ENCODE measurements at regions not wholly inside any gene's neighbourhood (a gene's known extent, or its start where the extent isn't known, plus 50 kb on each side); places are given as distances from the start of the nearest gene placed in this dataset.

GRCh38 chr10:31620226-31621151 lies 301.5 kb downstream of the ZEB1 start:
- TF ChIP-seq POLR2AphosphoS5 (IDR thresholded peaks at IDR 0.05; ENCODE audit: low read depth) (no peak), EZH2phosphoT487 (IDR thresholded peaks at IDR 0.05; ENCODE audit: unreplicated experiment) (no peak)
- TF ChIP-seq, protein P1, sequence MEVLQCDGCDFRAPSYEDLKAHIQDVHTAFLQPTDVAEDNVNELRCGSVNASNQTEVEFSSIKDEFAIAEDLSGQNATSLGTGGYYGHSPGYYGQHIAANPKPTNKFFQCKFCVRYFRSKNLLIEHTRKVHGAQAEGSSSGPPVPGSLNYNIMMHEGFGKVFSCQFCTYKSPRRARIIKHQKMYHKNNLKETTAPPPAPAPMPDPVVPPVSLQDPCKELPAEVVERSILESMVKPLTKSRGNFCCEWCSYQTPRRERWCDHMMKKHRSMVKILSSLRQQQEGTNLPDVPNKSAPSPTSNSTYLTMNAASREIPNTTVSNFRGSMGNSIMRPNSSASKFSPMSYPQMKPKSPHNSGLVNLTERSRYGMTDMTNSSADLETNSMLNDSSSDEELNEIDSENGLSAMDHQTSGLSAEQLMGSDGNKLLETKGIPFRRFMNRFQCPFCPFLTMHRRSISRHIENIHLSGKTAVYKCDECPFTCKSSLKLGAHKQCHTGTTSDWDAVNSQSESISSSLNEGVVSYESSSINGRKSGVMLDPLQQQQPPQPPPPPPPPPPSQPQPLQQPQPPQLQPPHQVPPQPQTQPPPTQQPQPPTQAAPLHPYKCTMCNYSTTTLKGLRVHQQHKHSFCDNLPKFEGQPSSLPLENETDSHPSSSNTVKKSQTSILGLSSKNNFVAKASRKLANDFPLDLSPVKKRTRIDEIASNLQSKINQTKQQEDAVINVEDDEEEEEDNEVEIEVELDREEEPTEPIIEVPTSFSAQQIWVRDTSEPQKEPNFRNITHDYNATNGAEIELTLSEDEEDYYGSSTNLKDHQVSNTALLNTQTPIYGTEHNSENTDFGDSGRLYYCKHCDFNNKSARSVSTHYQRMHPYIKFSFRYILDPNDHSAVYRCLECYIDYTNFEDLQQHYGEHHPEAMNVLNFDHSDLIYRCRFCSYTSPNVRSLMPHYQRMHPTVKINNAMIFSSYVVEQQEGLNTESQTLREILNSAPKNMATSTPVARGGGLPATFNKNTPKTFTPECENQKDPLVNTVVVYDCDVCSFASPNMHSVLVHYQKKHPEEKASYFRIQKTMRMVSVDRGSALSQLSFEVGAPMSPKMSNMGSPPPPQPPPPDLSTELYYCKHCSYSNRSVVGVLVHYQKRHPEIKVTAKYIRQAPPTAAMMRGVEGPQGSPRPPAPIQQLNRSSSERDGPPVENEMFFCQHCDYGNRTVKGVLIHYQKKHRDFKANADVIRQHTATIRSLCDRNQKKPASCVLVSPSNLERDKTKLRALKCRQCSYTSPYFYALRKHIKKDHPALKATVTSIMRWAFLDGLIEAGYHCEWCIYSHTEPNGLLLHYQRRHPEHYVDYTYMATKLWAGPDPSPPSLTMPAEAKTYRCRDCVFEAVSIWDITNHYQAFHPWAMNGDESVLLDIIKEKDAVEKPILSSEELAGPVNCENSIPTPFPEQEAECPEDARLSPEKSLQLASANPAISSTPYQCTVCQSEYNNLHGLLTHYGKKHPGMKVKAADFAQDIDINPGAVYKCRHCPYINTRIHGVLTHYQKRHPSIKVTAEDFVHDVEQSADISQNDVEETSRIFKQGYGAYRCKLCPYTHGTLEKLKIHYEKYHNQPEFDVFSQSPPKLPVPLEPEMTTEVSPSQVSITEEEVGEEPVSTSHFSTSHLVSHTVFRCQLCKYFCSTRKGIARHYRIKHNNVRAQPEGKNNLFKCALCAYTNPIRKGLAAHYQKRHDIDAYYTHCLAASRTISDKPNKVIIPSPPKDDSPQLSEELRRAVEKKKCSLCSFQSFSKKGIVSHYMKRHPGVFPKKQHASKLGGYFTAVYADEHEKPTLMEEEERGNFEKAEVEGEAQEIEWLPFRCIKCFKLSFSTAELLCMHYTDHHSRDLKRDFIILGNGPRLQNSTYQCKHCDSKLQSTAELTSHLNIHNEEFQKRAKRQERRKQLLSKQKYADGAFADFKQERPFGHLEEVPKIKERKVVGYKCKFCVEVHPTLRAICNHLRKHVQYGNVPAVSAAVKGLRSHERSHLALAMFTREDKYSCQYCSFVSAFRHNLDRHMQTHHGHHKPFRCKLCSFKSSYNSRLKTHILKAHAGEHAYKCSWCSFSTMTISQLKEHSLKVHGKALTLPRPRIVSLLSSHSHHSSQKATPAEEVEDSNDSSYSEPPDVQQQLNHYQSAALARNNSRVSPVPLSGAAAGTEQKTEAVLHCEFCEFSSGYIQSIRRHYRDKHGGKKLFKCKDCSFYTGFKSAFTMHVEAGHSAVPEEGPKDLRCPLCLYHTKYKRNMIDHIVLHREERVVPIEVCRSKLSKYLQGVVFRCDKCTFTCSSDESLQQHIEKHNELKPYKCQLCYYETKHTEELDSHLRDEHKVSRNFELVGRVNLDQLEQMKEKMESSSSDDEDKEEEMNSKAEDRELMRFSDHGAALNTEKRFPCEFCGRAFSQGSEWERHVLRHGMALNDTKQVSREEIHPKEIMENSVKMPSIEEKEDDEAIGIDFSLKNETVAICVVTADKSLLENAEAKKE (CRISPR knock-in tag; IDR thresholded peaks at IDR 0.05) = no peak
- TF ChIP-seq, protein P2, sequence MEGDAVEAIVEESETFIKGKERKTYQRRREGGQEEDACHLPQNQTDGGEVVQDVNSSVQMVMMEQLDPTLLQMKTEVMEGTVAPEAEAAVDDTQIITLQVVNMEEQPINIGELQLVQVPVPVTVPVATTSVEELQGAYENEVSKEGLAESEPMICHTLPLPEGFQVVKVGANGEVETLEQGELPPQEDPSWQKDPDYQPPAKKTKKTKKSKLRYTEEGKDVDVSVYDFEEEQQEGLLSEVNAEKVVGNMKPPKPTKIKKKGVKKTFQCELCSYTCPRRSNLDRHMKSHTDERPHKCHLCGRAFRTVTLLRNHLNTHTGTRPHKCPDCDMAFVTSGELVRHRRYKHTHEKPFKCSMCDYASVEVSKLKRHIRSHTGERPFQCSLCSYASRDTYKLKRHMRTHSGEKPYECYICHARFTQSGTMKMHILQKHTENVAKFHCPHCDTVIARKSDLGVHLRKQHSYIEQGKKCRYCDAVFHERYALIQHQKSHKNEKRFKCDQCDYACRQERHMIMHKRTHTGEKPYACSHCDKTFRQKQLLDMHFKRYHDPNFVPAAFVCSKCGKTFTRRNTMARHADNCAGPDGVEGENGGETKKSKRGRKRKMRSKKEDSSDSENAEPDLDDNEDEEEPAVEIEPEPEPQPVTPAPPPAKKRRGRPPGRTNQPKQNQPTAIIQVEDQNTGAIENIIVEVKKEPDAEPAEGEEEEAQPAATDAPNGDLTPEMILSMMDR (conservative IDR thresholded peaks at IDR 0.05; ENCODE audit: low read depth in 2 of 2) = peak; percentile 70
- DNase-seq (ENCODE audit: low spot score) (peak; percentile 80), ATAC-seq (peak; percentile 85)
- no peak overlapping the region for H3K27ac ChIP-seq (ENCODE audit: low read depth)
- no peaks in the 10 kb centered on the region for H3K79me2 ChIP-seq (replicated peaks; ENCODE audit: insufficient read depth)
- H3F3A ChIP-seq (replicated peaks; ENCODE audit: low read depth) = no peaks in the 10 kb centered on the region
- Mint-ChIP-seq H3K4me3 (no peak overlapping the region), H3K4me1 (peaks cover 13% of the 10 kb centered on the region), H3K27me3 (ENCODE audit: insufficient read depth, low read depth, poor library complexity) (peaks cover 4% of the 10 kb centered on the region), H3K36me3 (ENCODE audit: low read depth) (peaks cover 12% of the 10 kb centered on the region; the same call in 2 of the 3 replicates), H3K9me3 (peaks cover 14% of the 10 kb centered on the region), H3K27ac (no peak overlapping the region)
- peak overlapping the region; percentile 11; the same call in 1 of the 2 replicates for H2AFZ ChIP-seq
- 0 out of 2 replicates have a peak, but pooled peaks cover 6% of the 10 kb centered on the region for H3K36me3 ChIP-seq (ENCODE audit: insufficient read depth)
- H3K4me3 ChIP-seq = no peak overlapping the region
- H3K4me2 ChIP-seq = no peak overlapping the region
- no peaks in the 10 kb centered on the region for H3K27me3 ChIP-seq (ENCODE audit: insufficient read depth)
- H3K4me1 ChIP-seq (ENCODE audit: insufficient read depth) = no peaks in the 10 kb centered on the region
- no peaks in the 10 kb centered on the region for H4K20me1 ChIP-seq (replicated peaks; ENCODE audit: insufficient read depth)
- peaks cover 7% of the 10 kb centered on the region; the same call in 1 of the 2 replicates for H3K9me2 ChIP-seq (ENCODE audit: insufficient read depth)

Data from GM23338 (cell line).